Kidney epithelial cell (primary cell): ENCODE measurements at regions not wholly inside any gene's neighbourhood (a gene's known extent, or its start where the extent isn't known, plus 50 kb on each side); places are given as distances from the start of the nearest gene placed in this dataset.

Source experiments
- DNase-seq: peaks from one replicate; pipeline ENCODE4 v3.0.0-alpha.2; 2010; ENCODE audit warnings: low read depth
- H3K27me3 ChIP-seq: 2 replicates; pipeline ENCODE4 v1.6.0; 2011; ENCODE audit warnings: low read length; ENCODE audit not compliant: control insufficient read depth, insufficient read depth
- H3K36me3 ChIP-seq: 2 replicates; pipeline ENCODE4 v1.5.1; 2011; ENCODE audit warnings: low read length; ENCODE audit not compliant: control insufficient read depth, insufficient read depth
- H3K4me3 ChIP-seq: 2 replicates; pipeline ENCODE4 v1.5.1; 2011; ENCODE audit warnings: low read depth, mild to moderate bottlenecking, control low read depth, low read length
- CTCF ChIP-seq: IDR thresholded peaks from 2 replicates; pipeline ENCODE4 v1.5.1; 2011; ENCODE audit warnings: mild to moderate bottlenecking, moderate library complexity, low read length, control low read depth, inconsistent platforms; ENCODE audit not compliant: insufficient read depth, poor library complexity, severe bottlenecking

- H3K36me3 ChIP-seq: no peaks in the 10 kb centered on the region
- no peaks in the 10 kb centered on the region for H3K27me3 ChIP-seq
- DNase-seq: no peak
- no peak for TF ChIP-seq CTCF
- H3K4me3 ChIP-seq: no peak overlapping the region
Measured at GRCh38 chr22:34975721-34976120, 90.2 kb upstream of the ISX start.

GRCh38 chr22:34976474-34976873 is 89.5 kb upstream of the ISX start:
- TF ChIP-seq CTCF: no peak

GRCh38 chr22:34976886-34977285 is 89.1 kb upstream of the ISX start:
- TF ChIP-seq CTCF: no peak
- Histone ChIP-seq H3K4me3 (no peak overlapping the region), H3K36me3 (no peaks in the 10 kb centered on the region), H3K27me3 (no peaks in the 10 kb centered on the region)
- no peak for DNase-seq

More at GRCh38 chr22:34976474-34976873, 89.5 kb upstream of the ISX start:
- no peaks in the 10 kb centered on the region for H3K36me3 ChIP-seq
- H3K4me3 ChIP-seq: no peak overlapping the region
- no peak for DNase-seq
- H3K27me3 ChIP-seq: no peaks in the 10 kb centered on the region

GRCh38 chr22:34986523-34986922 is 79.4 kb upstream of the ISX start:
- Histone ChIP-seq H3K4me3 (no peak overlapping the region), H3K27me3 (no peaks in the 10 kb centered on the region), H3K36me3 (no peaks in the 10 kb centered on the region)
- no peak for DNase-seq
- no peak for TF ChIP-seq CTCF

GRCh38 chr22:34992672-34993071 is 73.3 kb upstream of the ISX start:
- no peaks in the 10 kb centered on the region for H3K27me3 ChIP-seq
- DNase-seq: no peak
- no peak overlapping the region for H3K4me3 ChIP-seq
- H3K36me3 ChIP-seq: no peaks in the 10 kb centered on the region
- no peak for TF ChIP-seq CTCF

GRCh38 chr22:34993548-34993947 is 72.4 kb upstream of the ISX start:
- no peak for DNase-seq
- TF ChIP-seq CTCF: no peak

More at GRCh38 chr22:34993548-34993947, 72.4 kb upstream of the ISX start:
- no peak overlapping the region for H3K4me3 ChIP-seq
- no peaks in the 10 kb centered on the region for H3K36me3 ChIP-seq
- H3K27me3 ChIP-seq: no peaks in the 10 kb centered on the region
